ENCODE measurements at regions not wholly inside any gene's neighbourhood (a gene's known extent, or its start where the extent isn't known, plus 50 kb on each side); places are given as distances from the start of the nearest gene placed in this dataset.

GRCh38 chr22:49011379-49011768 is 816.3 kb downstream of the BRD1 start:
- Histone ChIP-seq H3K27me3 (ENCODE audit: control insufficient read depth, low read length) (no peaks in the 10 kb centered on the region), H3K4me3 (ENCODE audit: low read length) (no peak overlapping the region), H3F3A (ENCODE audit: control insufficient read depth, insufficient read depth) (no peaks in the 10 kb centered on the region), H4K20me1 (ENCODE audit: control insufficient read depth, insufficient read depth, low read depth, low read length) (no peaks in the 10 kb centered on the region), H3K27ac (ENCODE audit: low read depth, low read length) (no peak overlapping the region), H3K4me2 (ENCODE audit: low read length) (no peak overlapping the region), H3K9me2 (replicated peaks; ENCODE audit: control insufficient read depth, low read length) (no peaks in the 10 kb centered on the region), H3K4me1 (ENCODE audit: control insufficient read depth, low read length) (no peaks in the 10 kb centered on the region), H3K79me2 (ENCODE audit: control insufficient read depth, low read length) (no peaks in the 10 kb centered on the region), H3K36me3 (ENCODE audit: control insufficient read depth, low read length) (no peaks in the 10 kb centered on the region), H3K9me3 (ENCODE audit: control insufficient read depth, insufficient read depth, low read length) (no peaks in the 10 kb centered on the region)
- TF ChIP-seq EZH2phosphoT487 (IDR thresholded peaks at IDR 0.05; ENCODE audit: borderline replicate concordance, low read length) (no peak), CTCF (IDR thresholded peaks at IDR 0.05; ENCODE audit: low read depth, low read length, poor library complexity, severe bottlenecking) (no peak)

DNA sequence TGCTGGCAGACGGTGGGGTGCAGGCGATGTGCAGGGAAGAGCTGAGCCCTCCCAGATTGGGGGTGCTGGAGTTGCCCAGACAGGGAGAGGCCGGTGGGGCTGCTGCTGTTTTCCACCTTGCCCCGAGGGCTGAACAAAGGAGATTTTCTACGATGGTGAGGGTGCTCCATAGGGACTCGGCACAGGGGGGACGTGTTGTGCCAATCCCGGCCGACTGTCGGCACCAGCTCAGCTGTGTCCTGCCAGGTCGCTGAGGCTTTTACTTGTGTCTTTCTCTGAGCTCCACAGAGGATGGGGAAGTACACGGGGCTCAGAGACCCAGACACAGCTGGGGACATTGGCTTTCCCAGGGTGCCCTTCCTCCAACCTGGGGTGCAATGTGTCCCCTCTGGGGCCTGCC is 816.8 kb downstream of the BRD1 start:
- H3K27ac ChIP-seq (ENCODE audit: low read depth, low read length) = no peak overlapping the region
- no peak overlapping the region for H3K4me2 ChIP-seq (ENCODE audit: low read length)
- H3K4me1 ChIP-seq (ENCODE audit: control insufficient read depth, low read length) = no peaks in the 10 kb centered on the region
- H3K9me3 ChIP-seq (ENCODE audit: control insufficient read depth, insufficient read depth, low read length) = no peaks in the 10 kb centered on the region
- TF ChIP-seq EZH2phosphoT487 (IDR thresholded peaks at IDR 0.05; ENCODE audit: borderline replicate concordance, low read length) = no peak
- no peaks in the 10 kb centered on the region for H3K79me2 ChIP-seq (ENCODE audit: control insufficient read depth, low read length)
- no peaks in the 10 kb centered on the region for H3K9me2 ChIP-seq (replicated peaks; ENCODE audit: control insufficient read depth, low read length)
- H3K4me3 ChIP-seq (ENCODE audit: low read length) = no peak overlapping the region
- H3F3A ChIP-seq (ENCODE audit: control insufficient read depth, insufficient read depth) = no peaks in the 10 kb centered on the region
- H4K20me1 ChIP-seq (ENCODE audit: control insufficient read depth, insufficient read depth, low read depth, low read length) = no peaks in the 10 kb centered on the region
- H3K36me3 ChIP-seq (ENCODE audit: control insufficient read depth, low read length) = no peaks in the 10 kb centered on the region
- no peaks in the 10 kb centered on the region for H3K27me3 ChIP-seq (ENCODE audit: control insufficient read depth, low read length)

DNA sequence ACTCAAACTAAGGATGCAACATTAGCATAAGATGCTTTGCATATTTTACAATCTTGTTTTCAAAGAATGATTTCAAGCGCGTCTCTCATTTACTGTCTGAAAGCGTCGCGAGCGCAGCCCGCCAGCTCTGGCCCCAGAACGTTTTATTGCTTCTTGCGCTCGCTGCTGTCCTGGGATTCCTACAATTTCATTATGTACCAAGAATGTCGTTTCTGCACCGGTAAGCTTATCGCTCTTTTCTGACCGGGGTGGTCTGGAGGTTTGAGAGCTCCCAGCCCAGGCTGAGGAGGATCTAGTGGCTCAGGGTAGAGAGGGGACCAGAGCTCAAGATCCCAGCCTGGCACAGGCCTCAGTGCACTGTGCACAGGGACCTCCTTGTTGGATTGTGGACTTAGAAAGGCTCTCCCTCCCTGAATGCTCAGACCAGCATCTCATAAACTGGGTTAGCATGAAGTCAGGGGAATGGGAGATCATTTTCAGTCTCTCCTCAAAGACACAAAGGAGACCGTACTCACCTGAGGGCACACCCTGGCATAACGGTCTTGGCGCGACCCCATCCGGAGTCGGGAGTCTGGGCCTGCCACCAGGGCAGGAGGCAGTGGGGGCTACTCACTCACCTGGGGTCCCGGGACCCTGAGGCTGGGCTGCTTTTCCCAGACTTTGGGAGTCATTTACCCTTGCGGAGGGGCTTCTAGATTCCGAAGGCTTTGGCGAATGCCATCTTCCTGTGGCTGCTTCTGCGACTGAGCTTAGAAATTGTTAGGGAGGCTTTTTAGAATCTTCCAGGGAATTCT is 817.4 kb downstream of the BRD1 start:
- Histone ChIP-seq H3K36me3 (ENCODE audit: control insufficient read depth, low read length) (no peaks in the 10 kb centered on the region), H3F3A (ENCODE audit: control insufficient read depth, insufficient read depth) (no peaks in the 10 kb centered on the region)

More for the DNA sequence above, 817.4 kb downstream of the BRD1 start:
- H3K79me2 ChIP-seq (ENCODE audit: control insufficient read depth, low read length) = no peaks in the 10 kb centered on the region
- no peak overlapping the region for H3K4me2 ChIP-seq (ENCODE audit: low read length)
- H3K27me3 ChIP-seq (ENCODE audit: control insufficient read depth, low read length) = no peaks in the 10 kb centered on the region
- H3K9me3 ChIP-seq (ENCODE audit: control insufficient read depth, insufficient read depth, low read length) = no peaks in the 10 kb centered on the region
- no peaks in the 10 kb centered on the region for H3K9me2 ChIP-seq (replicated peaks; ENCODE audit: control insufficient read depth, low read length)
- no peaks in the 10 kb centered on the region for H4K20me1 ChIP-seq (ENCODE audit: control insufficient read depth, insufficient read depth, low read depth, low read length)
- no peak overlapping the region for H3K4me3 ChIP-seq (ENCODE audit: low read length)
- H3K27ac ChIP-seq (ENCODE audit: low read depth, low read length) = no peak overlapping the region
- TF ChIP-seq CTCF (IDR thresholded peaks at IDR 0.05; ENCODE audit: low read depth, low read length, poor library complexity, severe bottlenecking) (no peak), EZH2phosphoT487 (IDR thresholded peaks at IDR 0.05; ENCODE audit: borderline replicate concordance, low read length) (no peak)
- no peaks in the 10 kb centered on the region for H3K4me1 ChIP-seq (ENCODE audit: control insufficient read depth, low read length)
